Ascending aorta (tissue), 2 donors: ENCODE measurements at regions not wholly inside any gene's neighbourhood (a gene's known extent, or its start where the extent isn't known, plus 50 kb on each side); places are given as distances from the start of the nearest gene placed in this dataset.

Experiments
- DNase-seq, 2 donors: peaks; one replicate each; pipeline ENCODE4 v3.0.0-alpha.2; 2019; ENCODE audit warnings: low spot score in 2 of 2
- H3K27ac ChIP-seq, 2 donors: fragments of 200-600 bp; sonication (generic); one replicate each; pipeline ENCODE4 v1.5.1; 2016 to 2017; ENCODE audit warnings: mild to moderate bottlenecking in 1 of 2
- H3K27me3 ChIP-seq: fragments of 200-600 bp; sonication (generic); one replicate; pipeline ENCODE4 v1.5.1; 2017
- H3K36me3 ChIP-seq, 2 donors: fragments of 200-600 bp; sonication (generic); one replicate each; pipeline ENCODE4 v1.5.1; 2016
- H3K4me1 ChIP-seq, 2 donors: fragments of 200-600 bp; sonication (generic); one replicate each; pipeline ENCODE4 v1.5.1; 2016 to 2017; ENCODE audit warnings: mild to moderate bottlenecking in 1 of 2
- H3K4me3 ChIP-seq, 2 donors: fragments of 200-600 bp; sonication (generic); one replicate each; pipeline ENCODE4 v1.5.1; 2016 to 2017; ENCODE audit warnings: mild to moderate bottlenecking in 1 of 2
- H3K9me3 ChIP-seq, 2 donors: fragments of 200-600 bp; sonication (generic); one replicate each; pipeline ENCODE4 v1.5.1; 2016
- intact Hi-C: fragments of 100-400 bp; cut with DNase I; formaldehyde crosslinking; loops from one replicate; pipeline ENCODE4 v1.15.1; 2023
- TF ChIP-seq, protein P1 (sequence below), 3 experiments: fragments of 200-600 bp in 2 of 3; fragments of 450-650 bp in 1 of 3; sonication (generic) in 2 of 3; IDR thresholded peaks; one replicate each; pipeline ENCODE4 v1.5.1; 2016 to 2019; ENCODE audit warnings: antibody characterized with exemption in 3 of 3, mild to moderate bottlenecking in 1 of 3, moderate library complexity in 1 of 3

GRCh38 chr2:146931109-146931508 is 913.7 kb upstream of the ACVR2A start:
- H3K4me3 ChIP-seq, result no peak overlapping the region
- TF ChIP-seq, protein P1, sequence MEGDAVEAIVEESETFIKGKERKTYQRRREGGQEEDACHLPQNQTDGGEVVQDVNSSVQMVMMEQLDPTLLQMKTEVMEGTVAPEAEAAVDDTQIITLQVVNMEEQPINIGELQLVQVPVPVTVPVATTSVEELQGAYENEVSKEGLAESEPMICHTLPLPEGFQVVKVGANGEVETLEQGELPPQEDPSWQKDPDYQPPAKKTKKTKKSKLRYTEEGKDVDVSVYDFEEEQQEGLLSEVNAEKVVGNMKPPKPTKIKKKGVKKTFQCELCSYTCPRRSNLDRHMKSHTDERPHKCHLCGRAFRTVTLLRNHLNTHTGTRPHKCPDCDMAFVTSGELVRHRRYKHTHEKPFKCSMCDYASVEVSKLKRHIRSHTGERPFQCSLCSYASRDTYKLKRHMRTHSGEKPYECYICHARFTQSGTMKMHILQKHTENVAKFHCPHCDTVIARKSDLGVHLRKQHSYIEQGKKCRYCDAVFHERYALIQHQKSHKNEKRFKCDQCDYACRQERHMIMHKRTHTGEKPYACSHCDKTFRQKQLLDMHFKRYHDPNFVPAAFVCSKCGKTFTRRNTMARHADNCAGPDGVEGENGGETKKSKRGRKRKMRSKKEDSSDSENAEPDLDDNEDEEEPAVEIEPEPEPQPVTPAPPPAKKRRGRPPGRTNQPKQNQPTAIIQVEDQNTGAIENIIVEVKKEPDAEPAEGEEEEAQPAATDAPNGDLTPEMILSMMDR (IDR thresholded peaks at IDR 0.05), result no peak
- no peaks in the 10 kb centered on the region for H3K4me1 ChIP-seq
- H3K27me3 ChIP-seq, result no peaks in the 10 kb centered on the region
- intact Hi-C loops, result no loop called here
- no peaks in the 10 kb centered on the region for H3K36me3 ChIP-seq
- DNase-seq, result no peak
- H3K9me3 ChIP-seq, result no peaks in the 10 kb centered on the region
- H3K27ac ChIP-seq, result no peak overlapping the region

DNA sequence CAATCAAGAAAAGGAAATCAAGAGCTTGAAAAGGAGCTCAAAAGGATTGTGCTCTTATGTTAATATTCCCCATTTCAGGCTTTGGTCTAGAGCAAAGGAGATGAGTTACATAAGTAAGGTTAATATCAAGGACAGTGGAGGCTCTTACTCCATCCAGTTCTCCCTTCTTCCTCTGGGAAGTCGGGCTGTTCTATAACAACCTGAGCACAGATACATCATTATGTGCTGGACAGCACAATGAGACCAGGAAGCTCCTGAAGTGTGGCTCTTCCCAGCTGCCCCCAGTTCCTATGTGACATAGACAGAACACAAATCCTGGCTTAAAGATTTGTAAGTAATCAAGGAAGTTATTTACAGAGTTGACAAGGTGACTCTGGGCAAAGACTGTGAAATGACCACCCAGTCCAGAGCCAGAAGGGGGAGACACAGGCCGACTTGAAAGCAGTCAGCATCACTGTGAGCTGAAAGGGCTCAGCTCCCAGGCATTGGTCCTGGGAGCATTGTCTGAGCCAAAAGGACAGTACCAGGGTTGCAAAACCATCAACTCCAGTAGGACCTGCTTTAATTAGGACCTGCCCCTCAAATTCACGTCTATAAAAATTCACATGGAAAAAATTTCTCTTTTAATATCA is 917.6 kb upstream of the ACVR2A start:
- Histone ChIP-seq H3K4me3 (no peak overlapping the region), H3K27me3 (no peaks in the 10 kb centered on the region), H3K36me3 (no peaks in the 10 kb centered on the region), H3K9me3 (no peaks in the 10 kb centered on the region), H3K4me1 (no peaks in the 10 kb centered on the region), H3K27ac (no peak overlapping the region)
- intact Hi-C loops, result no loop called here
- no peak for DNase-seq
- TF ChIP-seq, protein P1 (IDR thresholded peaks at IDR 0.05), result no peak

- Histone ChIP-seq H3K36me3 (no peaks in the 10 kb centered on the region), H3K27ac (no peak overlapping the region), H3K4me3 (no peak overlapping the region), H3K4me1 (no peaks in the 10 kb centered on the region), H3K9me3 (no peaks in the 10 kb centered on the region), H3K27me3 (no peaks in the 10 kb centered on the region)
- intact Hi-C loops, result no loop called here
- TF ChIP-seq, protein P1 (IDR thresholded peaks at IDR 0.05), result no peak
- DNase-seq, result no peak
Measured at GRCh38 chr2:146918280-146918679, 926.5 kb upstream of the ACVR2A start.

GRCh38 chr2:146917431-146918042 is 927.3 kb upstream of the ACVR2A start:
- Histone ChIP-seq H3K4me1 (no peaks in the 10 kb centered on the region), H3K27me3 (no peaks in the 10 kb centered on the region), H3K9me3 (no peaks in the 10 kb centered on the region), H3K36me3 (no peaks in the 10 kb centered on the region), H3K4me3 (no peak overlapping the region), H3K27ac (no peak overlapping the region)
- intact Hi-C loops, result no loop called here
- DNase-seq, result no peak
- TF ChIP-seq, protein P1 (IDR thresholded peaks at IDR 0.05), result no peak

- Histone ChIP-seq H3K4me1 (no peaks in the 10 kb centered on the region), H3K27ac (no peak overlapping the region), H3K36me3 (no peaks in the 10 kb centered on the region), H3K4me3 (no peak overlapping the region), H3K27me3 (no peaks in the 10 kb centered on the region), H3K9me3 (no peaks in the 10 kb centered on the region)
- DNase-seq, result no peak
- TF ChIP-seq, protein P1 (IDR thresholded peaks at IDR 0.05), result no peak
- intact Hi-C loops, result no loop called here
Measured at GRCh38 chr2:146916914-146917313, 927.9 kb upstream of the ACVR2A start.
